Inflammatory macrophage (primary cell): ENCODE measurements at regions not wholly inside any gene's neighbourhood (a gene's known extent, or its start where the extent isn't known, plus 50 kb on each side); places are given as distances from the start of the nearest gene placed in this dataset.

Experiments used
- DNase-seq, 2 donors: peaks; one replicate each; pipeline ENCODE4 v3.0.0-alpha.2; 2020 to 2022

DNA sequence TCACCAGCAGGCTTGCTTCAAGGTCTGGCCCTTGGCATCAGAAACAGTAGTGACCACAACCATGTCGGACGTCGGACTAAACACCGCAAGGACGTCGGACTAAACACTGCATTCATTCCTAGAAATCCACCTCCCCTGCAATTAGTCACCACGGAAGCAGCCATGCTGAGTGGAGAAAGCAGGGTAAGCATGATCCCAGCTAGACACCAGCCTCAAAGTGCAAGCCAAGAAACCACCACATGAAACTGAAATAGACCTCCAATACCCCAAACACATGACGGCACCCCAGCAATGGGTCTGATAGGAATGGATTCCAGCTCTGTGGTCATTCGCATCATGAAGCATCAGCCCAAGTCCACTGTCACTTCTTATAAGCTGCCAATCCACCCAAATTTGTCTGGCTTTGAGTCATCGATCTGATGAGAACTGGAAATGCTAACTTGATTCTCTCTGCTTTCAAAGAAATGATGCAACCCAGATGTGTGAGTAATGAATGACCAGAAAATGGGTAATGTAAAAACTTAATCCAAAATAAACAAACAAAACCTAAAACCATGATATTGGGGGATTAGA is 348.3 kb upstream of the TMCO5A start:
- DNase-seq: no peak

- DNase-seq: no peak
Measured at GRCh38 chr15:37586976-37587375, 347.5 kb upstream of the TMCO5A start.

GRCh38 chr15:37594417-37594816 is 340.0 kb upstream of the TMCO5A start:
- DNase-seq: no peak

DNA sequence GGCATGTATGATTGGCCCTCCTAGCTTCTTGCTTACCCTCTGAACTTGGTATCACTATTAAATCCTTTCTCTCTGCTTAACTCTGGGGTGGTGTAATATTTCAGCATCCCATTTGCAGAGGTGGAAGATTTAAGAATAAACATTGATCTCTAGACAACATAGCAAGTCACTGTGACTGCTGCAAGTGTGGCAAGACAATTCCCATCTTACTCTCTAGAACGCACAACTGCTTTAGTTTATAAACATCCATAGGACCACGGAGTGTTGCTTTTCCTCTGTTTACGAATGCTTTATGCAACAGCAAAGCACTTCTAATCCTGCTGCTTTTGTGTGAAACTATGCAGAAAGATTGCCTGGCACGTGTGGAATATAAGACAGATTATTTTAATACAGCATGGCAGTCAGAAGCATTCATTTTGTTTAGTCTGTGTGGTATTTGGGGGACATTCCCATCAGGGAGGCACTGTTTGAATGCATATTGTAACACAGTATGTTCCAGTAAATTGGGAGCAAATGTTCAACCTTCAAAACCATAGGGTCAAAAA is 338.9 kb upstream of the TMCO5A start:
- DNase-seq: no peak

GRCh38 chr15:37599156-37599555 is 335.3 kb upstream of the TMCO5A start:
- DNase-seq: no peak

DNA sequence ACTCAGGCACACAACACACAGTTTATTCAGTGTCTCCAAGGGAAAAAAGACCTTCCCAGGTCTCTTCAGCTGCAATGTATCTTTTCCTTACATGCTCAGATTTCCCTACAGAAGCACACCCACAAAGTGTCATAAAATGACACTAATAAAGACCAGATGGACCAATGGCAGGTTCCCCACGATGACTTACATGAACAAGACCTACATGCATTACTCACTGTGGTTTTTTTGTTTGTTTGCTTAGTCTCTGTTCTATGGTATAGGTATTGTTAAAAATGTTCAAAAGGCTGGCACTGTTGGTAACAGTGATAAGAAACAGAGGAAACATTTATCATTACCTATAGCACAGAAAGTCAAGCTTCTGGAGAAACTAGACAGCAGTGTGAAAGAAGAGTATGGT is 318.2 kb upstream of the TMCO5A start:
- no peak for DNase-seq

GRCh38 chr15:37618353-37618752 is 316.1 kb upstream of the TMCO5A start:
- no peak for DNase-seq

GRCh38 chr15:37619358-37620042 is 314.9 kb upstream of the TMCO5A start:
- DNase-seq: no peak

DNA sequence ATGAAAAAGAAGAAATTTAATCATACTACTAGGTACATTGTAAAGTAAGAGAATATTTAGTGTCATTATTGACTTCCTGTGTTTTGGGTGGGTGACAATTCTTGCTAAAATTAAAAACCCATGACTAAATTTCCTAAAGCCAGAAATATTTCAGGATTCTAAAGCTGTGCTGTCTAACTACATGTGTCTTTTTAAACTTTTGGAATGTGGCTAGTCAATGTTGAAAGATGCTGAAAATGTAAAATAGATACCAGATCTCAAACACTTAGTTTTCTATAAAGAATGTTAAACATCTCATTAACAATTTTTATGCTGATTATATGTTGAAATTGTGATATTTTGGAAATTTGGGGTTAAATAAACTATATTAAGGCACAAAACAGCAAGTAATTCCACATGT is 308.9 kb upstream of the TMCO5A start:
- DNase-seq: no peak

GRCh38 chr15:37628507-37628906 is 305.9 kb upstream of the TMCO5A start:
- DNase-seq: no peak

DNA sequence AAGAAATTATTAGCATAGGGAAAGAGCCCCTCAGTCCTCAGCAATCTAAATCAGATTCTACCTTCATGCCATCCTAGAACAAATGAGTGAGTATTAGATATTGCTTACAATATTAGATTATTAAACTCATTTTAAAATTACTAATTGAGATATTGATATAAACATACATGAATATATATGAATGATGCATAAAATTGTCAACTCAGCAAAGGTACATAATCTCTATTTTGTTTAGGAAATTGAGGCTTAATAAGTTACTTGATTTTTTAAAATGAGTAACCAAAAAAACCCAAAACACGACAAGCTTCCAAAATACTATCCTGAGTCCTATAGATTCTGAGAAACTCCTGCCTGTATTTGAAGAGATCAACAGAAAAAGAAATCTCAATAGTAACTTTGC is 297.7 kb upstream of the TMCO5A start:
- DNase-seq: no peak

- DNase-seq: no peak
Measured at GRCh38 chr15:37638116-37638515, 296.3 kb upstream of the TMCO5A start.

GRCh38 chr15:37638691-37639090 is 295.7 kb upstream of the TMCO5A start:
- DNase-seq: no peak

DNA sequence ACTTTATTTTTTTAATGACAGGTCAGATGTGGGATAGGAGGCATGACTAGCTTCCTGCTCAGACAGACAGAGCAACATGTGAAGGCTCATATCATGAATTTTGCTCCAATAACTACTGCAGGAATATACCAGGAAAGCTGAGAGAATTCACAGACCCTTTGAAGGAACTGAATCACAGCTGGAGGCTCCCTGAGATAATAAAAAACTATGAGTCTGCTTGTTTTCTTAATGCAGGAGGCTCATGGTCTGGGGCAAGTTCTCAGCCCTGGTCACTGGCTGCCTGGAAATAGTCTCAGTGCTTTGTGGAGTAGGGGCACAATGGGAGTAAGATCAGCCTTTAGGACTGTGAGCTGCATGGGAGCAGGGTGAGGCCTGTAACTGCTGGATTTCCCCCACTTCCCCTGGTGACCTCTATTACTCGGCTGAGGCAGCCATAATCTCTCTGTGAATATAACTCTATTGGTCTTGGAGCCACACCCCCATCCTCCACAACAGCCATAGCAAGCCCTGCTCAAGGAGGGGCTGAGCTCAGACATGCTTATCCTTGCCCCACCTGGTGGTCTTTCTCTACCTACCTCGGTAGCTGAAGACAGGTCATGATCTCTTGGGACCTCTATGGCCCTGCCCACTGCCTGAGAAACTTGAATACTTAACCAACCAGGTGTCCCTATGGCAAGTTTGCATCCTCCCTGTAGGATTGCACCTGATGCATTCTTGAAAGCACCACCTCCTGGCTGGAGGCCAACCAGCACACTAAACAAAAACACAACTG is 281.6 kb upstream of the TMCO5A start:
- no peak for DNase-seq

GRCh38 chr15:37678124-37678523 is 256.3 kb upstream of the TMCO5A start:
- no peak for DNase-seq

DNA sequence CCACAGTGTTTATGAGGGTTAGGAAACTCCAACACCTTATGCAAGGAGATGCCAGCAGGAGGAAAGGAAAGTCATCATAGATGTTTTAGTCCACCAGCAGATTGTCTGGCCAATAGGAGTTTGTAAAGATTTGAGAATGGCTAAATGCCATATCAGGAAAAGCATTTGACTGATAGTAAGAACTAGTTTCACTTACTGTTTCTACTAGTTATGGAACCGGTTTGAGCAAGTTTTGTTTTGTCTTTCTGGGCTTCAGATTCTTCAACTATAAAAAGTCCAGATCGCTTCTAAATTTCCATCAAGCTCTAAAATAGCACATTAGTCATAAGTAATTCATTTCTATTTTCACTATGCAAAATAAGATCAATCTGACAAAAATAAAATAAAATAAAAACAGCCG is 254.8 kb upstream of the TMCO5A start:
- no peak for DNase-seq

DNA sequence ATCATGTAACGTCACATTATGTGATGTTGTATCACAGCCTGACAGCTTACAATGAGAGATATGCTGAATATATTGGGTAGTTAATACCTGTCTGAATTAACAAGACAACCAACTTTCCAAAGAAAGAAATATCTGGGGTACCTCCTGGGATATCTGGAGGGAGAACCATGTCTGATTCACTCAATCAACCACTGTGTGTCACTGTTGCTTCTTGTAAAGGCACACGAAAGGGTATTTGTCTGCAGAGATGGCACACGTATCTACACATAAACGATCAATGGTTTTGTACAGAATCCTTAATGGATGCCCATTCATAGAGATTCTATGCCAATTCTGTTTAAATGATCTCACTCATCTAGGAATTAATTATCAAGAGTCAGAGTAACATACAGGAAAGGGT is 252.1 kb upstream of the TMCO5A start:
- DNase-seq: no peak

DNA sequence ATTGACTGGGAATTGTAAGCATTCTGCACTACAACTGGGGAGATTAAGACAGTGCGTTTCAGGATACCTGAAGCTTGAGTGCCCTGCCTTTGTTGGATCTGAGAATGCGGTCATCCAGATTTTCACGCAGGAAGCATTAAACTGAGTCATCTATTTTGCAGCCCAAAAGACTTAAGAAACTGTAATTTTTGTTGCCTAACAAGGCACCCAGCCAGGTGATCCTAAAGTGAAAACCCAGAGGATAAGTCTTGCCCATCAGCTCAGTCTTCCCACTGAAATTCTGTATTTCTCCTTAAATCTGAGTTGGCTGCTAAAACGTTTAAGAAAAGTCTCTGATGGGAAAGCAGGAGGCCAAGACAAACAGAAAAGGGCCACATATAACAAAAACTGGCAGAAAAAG is 242.5 kb upstream of the TMCO5A start:
- no peak for DNase-seq

DNA sequence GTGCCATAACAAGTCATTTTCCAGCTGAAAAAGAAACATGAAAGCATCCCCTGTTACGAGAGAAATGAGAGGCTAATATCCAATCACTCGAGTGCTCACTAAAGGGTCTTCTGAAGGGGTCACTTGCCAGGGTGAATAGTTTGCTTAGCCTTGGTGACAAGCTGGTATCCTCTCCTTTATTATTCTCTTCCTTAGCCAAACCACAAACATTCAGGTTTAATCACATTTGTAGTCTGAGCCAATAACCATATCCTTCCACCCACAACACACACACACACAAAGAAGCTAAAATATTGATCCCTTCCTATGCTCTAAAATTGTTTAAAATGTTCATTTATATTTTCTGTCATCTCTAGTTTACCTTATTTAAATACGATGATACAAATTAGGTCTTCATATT is 240.5 kb upstream of the TMCO5A start:
- no peak for DNase-seq

- DNase-seq: no peak
Measured at GRCh38 chr15:37695719-37696118, 238.7 kb upstream of the TMCO5A start.

GRCh38 chr15:37698679-37699078 is 235.8 kb upstream of the TMCO5A start:
- DNase-seq: no peak

- DNase-seq: no peak
Measured at GRCh38 chr15:37701230-37701629, 233.2 kb upstream of the TMCO5A start.

GRCh38 chr15:37709669-37710068 is 224.8 kb upstream of the TMCO5A start:
- DNase-seq: no peak

- DNase-seq: no peak
Measured at GRCh38 chr15:37715101-37715500, 219.3 kb upstream of the TMCO5A start.
